ENCODE measurements at regions not wholly inside any gene's neighbourhood (a gene's known extent, or its start where the extent isn't known, plus 50 kb on each side); places are given as distances from the start of the nearest gene placed in this dataset.

DNA sequence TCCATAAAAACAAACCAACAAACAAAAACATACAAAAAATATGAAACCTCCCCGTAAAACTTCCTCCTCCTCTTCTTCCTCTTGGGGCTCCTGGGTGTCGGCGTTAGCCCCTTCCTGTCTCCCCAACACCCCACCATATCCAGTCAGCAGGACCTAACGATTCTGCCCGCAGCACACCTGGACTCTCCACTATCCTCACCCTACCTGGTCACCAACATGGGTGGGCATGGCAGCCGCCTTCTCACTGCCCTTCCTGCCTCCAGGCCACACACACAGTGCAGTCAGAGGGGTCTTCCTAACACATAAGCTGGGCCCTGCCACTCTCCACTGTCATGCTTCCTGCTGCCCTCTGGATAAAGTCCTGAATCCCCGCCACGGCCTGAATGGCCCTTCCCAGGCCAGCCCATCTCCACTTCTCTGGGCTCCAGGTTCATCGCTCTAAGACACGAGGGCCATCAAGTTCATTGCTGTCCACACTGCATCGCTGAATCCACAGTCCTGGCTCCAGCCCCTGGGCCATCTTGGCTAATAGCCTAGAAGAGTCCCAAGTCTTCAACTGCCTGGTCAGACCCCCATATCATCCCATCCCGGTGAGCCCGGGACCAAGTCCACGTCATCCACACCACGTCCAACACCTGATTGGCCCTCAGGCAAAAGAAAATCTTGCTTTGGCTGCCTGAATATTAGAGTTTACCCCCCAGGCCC is 76.2 kb downstream of the IGLL1 start:
- intact Hi-C loops (cut with DNase I), result no loop called here
- ATAC-seq (no peak), DNase-seq (peak; percentile 57)
- TF ChIP-seq, protein P1, sequence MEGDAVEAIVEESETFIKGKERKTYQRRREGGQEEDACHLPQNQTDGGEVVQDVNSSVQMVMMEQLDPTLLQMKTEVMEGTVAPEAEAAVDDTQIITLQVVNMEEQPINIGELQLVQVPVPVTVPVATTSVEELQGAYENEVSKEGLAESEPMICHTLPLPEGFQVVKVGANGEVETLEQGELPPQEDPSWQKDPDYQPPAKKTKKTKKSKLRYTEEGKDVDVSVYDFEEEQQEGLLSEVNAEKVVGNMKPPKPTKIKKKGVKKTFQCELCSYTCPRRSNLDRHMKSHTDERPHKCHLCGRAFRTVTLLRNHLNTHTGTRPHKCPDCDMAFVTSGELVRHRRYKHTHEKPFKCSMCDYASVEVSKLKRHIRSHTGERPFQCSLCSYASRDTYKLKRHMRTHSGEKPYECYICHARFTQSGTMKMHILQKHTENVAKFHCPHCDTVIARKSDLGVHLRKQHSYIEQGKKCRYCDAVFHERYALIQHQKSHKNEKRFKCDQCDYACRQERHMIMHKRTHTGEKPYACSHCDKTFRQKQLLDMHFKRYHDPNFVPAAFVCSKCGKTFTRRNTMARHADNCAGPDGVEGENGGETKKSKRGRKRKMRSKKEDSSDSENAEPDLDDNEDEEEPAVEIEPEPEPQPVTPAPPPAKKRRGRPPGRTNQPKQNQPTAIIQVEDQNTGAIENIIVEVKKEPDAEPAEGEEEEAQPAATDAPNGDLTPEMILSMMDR (IDR thresholded peaks at IDR 0.05), result no peak
- Histone ChIP-seq H3K9me3 (no peaks in the 10 kb centered on the region), H3K27me3 (no peaks in the 10 kb centered on the region), H3K4me3 (no peak overlapping the region), H3K36me3 (no peaks in the 10 kb centered on the region), H3K4me1 (no peaks in the 10 kb centered on the region), H3K27ac (no peak overlapping the region)

- Histone ChIP-seq H3K27ac (no peak overlapping the region), H3K36me3 (no peaks in the 10 kb centered on the region), H3K9me3 (no peaks in the 10 kb centered on the region), H3K4me1 (no peaks in the 10 kb centered on the region), H3K27me3 (no peaks in the 10 kb centered on the region), H3K4me3 (no peak overlapping the region)
- intact Hi-C loops (cut with DNase I), result no loop called here
- TF ChIP-seq, protein P1 (IDR thresholded peaks at IDR 0.05), result no peak
- DNase-seq (peak; percentile 40), ATAC-seq (no peak)
Measured at GRCh38 chr22:23503142-23503541, 76.9 kb downstream of the IGLL1 start.

DNA sequence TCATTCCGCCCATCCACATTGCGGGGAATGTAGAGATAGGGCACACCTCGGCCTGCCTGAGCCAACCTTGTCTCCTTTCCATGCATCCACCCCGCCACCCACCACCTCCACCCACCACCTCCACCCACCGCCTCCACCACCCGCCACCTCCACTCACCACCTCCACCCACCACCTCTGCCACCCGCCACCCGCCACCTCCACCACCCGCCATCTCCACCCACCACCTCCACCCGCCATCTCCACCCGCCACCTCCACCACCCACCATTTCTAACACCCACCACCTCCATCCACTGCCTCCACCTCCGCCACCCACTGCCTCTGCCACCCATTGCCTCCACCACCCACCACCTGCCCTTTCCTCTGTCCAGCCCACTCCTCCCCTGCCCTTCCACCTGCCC is 78.4 kb downstream of the IGLL1 start:
- H3K4me1 ChIP-seq, result no peaks in the 10 kb centered on the region
- no peak for ATAC-seq
- no peaks in the 10 kb centered on the region for H3K9me3 ChIP-seq
- H3K27ac ChIP-seq, result no peak overlapping the region
- H3K36me3 ChIP-seq, result no peaks in the 10 kb centered on the region
- TF ChIP-seq, protein P1 (IDR thresholded peaks at IDR 0.05), result no peak
- DNase-seq, result peak; percentile 20
- H3K4me3 ChIP-seq, result no peak overlapping the region
- intact Hi-C loops (cut with DNase I), result no loop called here
- H3K27me3 ChIP-seq, result no peaks in the 10 kb centered on the region

- Histone ChIP-seq H3K27me3 (no peaks in the 10 kb centered on the region), H3K4me3 (no peak overlapping the region), H3K9me3 (no peaks in the 10 kb centered on the region), H3K27ac (no peak overlapping the region), H3K36me3 (no peaks in the 10 kb centered on the region), H3K4me1 (no peaks in the 10 kb centered on the region)
- no peak for ATAC-seq
- intact Hi-C loops (cut with DNase I), result no loop called here
- no peak for DNase-seq
- TF ChIP-seq, protein P1 (IDR thresholded peaks at IDR 0.05), result no peak
Measured at GRCh38 chr22:23501261-23501619, 78.8 kb downstream of the IGLL1 start.

DNA sequence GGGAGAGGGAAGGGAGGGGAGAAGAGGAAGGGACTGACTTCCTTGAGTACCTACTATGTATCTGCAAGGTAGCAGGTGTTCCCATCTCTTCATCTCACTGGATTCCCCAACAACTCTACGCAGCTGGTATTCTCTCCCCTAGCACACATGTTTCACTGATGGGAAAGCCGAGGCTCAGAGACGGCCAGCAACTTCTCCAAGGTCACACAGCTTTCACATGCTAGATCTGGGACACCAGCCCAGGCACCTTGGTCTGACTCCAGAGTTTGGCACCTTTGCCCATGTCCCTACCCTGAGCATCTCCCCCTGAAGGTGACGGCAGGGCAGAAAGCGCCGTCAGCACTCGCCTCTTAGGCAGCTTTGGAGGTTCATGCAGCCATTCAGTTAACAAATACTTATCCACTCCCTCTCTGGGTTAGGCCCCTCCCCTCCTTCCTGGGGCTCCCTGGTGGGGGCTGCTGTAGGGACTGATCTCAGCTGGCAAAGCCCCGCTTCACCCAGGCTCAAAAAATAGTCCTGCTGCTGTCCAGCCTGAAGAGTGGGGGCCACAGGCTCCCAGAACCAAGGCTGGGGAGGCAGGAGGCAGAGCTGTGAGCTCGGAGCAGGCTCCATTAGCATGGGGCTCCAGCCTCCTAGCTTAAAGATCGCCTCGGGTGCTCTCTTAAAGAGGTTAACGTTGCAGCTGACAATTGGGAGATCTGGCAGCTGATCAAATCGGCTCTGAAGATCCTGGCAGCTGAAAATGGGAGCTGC is 79.4 kb downstream of the IGLL1 start:
- H3K9me3 ChIP-seq, result no peaks in the 10 kb centered on the region
- ATAC-seq (no peak), DNase-seq (peak; percentile 44)
- no peaks in the 10 kb centered on the region for H3K36me3 ChIP-seq
- TF ChIP-seq, protein P1 (IDR thresholded peaks at IDR 0.05), result no peak
- no peaks in the 10 kb centered on the region for H3K4me1 ChIP-seq
- intact Hi-C loops (cut with DNase I), result no loop called here
- no peak overlapping the region for H3K4me3 ChIP-seq
- no peaks in the 10 kb centered on the region for H3K27me3 ChIP-seq
- no peak overlapping the region for H3K27ac ChIP-seq

All from upper lobe of right lung (tissue), 1 donor.